PC-9 (cell line): ENCODE measurements at regions not wholly inside any gene's neighbourhood (a gene's known extent, or its start where the extent isn't known, plus 50 kb on each side); places are given as distances from the start of the nearest gene placed in this dataset.

ENCODE experiments used
- BruUV-seq: library from RNA; stranded (reverse); fragments of 400-500 nt; replicated peaks from 2 replicates; lab custom pipeline; 2021; lab: Mats Ljungman, UMichigan
- CTCF ChIA-PET: fragments of 300-600 bp; sonication (Branson Sonifier 250); formaldehyde crosslinking; loops from one replicate; lab custom pipeline; 2022; ENCODE audit warnings: antibody characterized with exemption; lab: Charles Lee
- POLR2A ChIA-PET: fragments of 300-600 bp; sonication (Branson Sonifier 250); formaldehyde crosslinking; loops from one replicate; lab custom pipeline; 2022; ENCODE audit warnings: antibody characterized with exemption; ENCODE audit not compliant: unreplicated experiment; lab: Charles Lee
- DNase-seq, 2 experiments: peaks; one replicate each; pipeline versions ENCODE4 v3.0.0 to v3.0.0-alpha.2; 2015 to 2022; ENCODE audit warnings: mixed read lengths in 1 of 2
- H2AFZ ChIP-seq: fragments of 200-600 bp; sonication (generic); 2 replicates; pipeline ENCODE4 v1.8.1; 2017; ENCODE audit warnings: antibody characterized with exemption
- H3F3A ChIP-seq: fragments of 200-600 bp; sonication (generic); 2 replicates; pipeline ENCODE4 v1.8.1; 2017; ENCODE audit warnings: antibody characterized with exemption, mild to moderate bottlenecking, low read depth; ENCODE audit not compliant: insufficient read depth
- H3K27ac ChIP-seq: fragments of 200-600 bp; sonication (generic); 2 replicates; pipeline ENCODE4 v1.6.1; 2016; ENCODE audit warnings: mixed run types
- H3K27me3 ChIP-seq: fragments of 200-600 bp; sonication (generic); 2 replicates; pipeline ENCODE4 v1.6.1; 2016; ENCODE audit warnings: low read depth, mixed run types; ENCODE audit not compliant: insufficient read depth
- H3K36me3 ChIP-seq: fragments of 200-600 bp; sonication (generic); 2 replicates; pipeline ENCODE4 v1.6.1; 2016; ENCODE audit warnings: low read depth, mixed run types
- H3K4me1 ChIP-seq: fragments of 200-600 bp; sonication (generic); replicated peaks from 2 replicates; pipeline ENCODE4 v1.6.1; 2016; ENCODE audit warnings: mixed run types; ENCODE audit not compliant: insufficient read depth
- H3K4me2 ChIP-seq: fragments of 200-600 bp; sonication (generic); 2 replicates; pipeline ENCODE4 v1.6.1; 2017; ENCODE audit warnings: mixed run types
- H3K4me3 ChIP-seq: fragments of 200-600 bp; sonication (generic); 2 replicates; pipeline ENCODE4 v1.6.1; 2016; ENCODE audit warnings: mixed run types
- H3K79me2 ChIP-seq: fragments of 200-600 bp; sonication (generic); 2 replicates; pipeline ENCODE4 v1.6.1; 2017; ENCODE audit warnings: low read depth, mixed run types
- H3K9me2 ChIP-seq: fragments of 200-600 bp; sonication (generic); 2 replicates; pipeline ENCODE4 v1.8.1; 2017; ENCODE audit warnings: mild to moderate bottlenecking; ENCODE audit not compliant: insufficient read depth
- H3K9me3 ChIP-seq: fragments of 200-600 bp; sonication (generic); 2 replicates; pipeline ENCODE4 v1.8.1; 2016; ENCODE audit warnings: low read depth; ENCODE audit not compliant: insufficient read depth
- H4K20me1 ChIP-seq: fragments of 200-600 bp; sonication (generic); 2 replicates; pipeline ENCODE4 v1.8.1; 2017; ENCODE audit not compliant: insufficient read depth
- EZH2 ChIP-seq: fragments of 200-600 bp; sonication (generic); IDR thresholded peaks from 2 replicates; pipeline ENCODE4 v1.8.0; 2017; ENCODE audit warnings: antibody characterized with exemption, low read depth
- intact Hi-C: fragments of 100-400 bp; cut with micrococcal nuclease; formaldehyde crosslinking; loops from one replicate; pipeline ENCODE4 v1.10.0; 2022; ENCODE audit not compliant: unreplicated experiment
- TF ChIP-seq, protein P1 (sequence below): fragments of 200-600 bp; sonication (generic); conservative IDR thresholded peaks from 2 replicates; pipeline ENCODE4 v1.6.1; 2017; ENCODE audit warnings: mixed run types, antibody characterized with exemption, mild to moderate bottlenecking, moderate library complexity

DNA sequence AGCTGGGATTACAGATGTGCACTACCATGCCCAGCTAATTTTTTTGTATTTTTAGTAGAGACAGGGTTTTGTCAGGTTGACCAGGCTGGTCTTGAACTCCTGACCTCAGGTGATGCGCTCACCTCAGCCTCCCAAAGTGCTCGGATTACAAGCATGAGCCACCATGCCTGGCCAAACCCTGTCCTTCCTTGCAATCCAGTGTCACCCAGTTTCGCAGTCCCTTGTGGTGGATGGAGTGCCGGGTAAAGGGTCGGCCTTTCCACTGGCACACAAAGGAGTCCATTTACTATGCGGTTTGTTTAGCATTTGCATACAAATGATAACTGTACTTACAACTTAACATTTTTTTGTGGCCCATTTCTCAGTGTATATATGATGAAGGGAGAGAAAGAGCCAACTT lies 99.3 kb upstream of the TIAM2 start:
- H3K9me2 ChIP-seq = no peaks in the 10 kb centered on the region
- H3K36me3 ChIP-seq = no peaks in the 10 kb centered on the region
- no peaks in the 10 kb centered on the region for H4K20me1 ChIP-seq
- no peak overlapping the region for H2AFZ ChIP-seq
- TF ChIP-seq, protein P1, sequence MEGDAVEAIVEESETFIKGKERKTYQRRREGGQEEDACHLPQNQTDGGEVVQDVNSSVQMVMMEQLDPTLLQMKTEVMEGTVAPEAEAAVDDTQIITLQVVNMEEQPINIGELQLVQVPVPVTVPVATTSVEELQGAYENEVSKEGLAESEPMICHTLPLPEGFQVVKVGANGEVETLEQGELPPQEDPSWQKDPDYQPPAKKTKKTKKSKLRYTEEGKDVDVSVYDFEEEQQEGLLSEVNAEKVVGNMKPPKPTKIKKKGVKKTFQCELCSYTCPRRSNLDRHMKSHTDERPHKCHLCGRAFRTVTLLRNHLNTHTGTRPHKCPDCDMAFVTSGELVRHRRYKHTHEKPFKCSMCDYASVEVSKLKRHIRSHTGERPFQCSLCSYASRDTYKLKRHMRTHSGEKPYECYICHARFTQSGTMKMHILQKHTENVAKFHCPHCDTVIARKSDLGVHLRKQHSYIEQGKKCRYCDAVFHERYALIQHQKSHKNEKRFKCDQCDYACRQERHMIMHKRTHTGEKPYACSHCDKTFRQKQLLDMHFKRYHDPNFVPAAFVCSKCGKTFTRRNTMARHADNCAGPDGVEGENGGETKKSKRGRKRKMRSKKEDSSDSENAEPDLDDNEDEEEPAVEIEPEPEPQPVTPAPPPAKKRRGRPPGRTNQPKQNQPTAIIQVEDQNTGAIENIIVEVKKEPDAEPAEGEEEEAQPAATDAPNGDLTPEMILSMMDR = no peak
- TF ChIP-seq EZH2 = no peak
- no peaks in the 10 kb centered on the region for H3K79me2 ChIP-seq
- H3F3A ChIP-seq = no peaks in the 10 kb centered on the region
- ChIA-PET POLR2A (interaction anchor here (0.6 kb wide), 1 partner anchor 266 kb away, joined by 8 read pairs; no protein-coding TSS in a partner anchor), CTCF (no interaction called here)
- H3K27me3 ChIP-seq = no peaks in the 10 kb centered on the region
- no peaks in the 10 kb centered on the region for H3K4me1 ChIP-seq
- no peaks in the 10 kb centered on the region for H3K9me3 ChIP-seq
- intact Hi-C loops = no loop called here
- BruUV-seq = no TSS peak
- no peak overlapping the region for H3K4me3 ChIP-seq
- no peak overlapping the region for H3K27ac ChIP-seq
- no peak for DNase-seq
- no peak overlapping the region for H3K4me2 ChIP-seq

DNA sequence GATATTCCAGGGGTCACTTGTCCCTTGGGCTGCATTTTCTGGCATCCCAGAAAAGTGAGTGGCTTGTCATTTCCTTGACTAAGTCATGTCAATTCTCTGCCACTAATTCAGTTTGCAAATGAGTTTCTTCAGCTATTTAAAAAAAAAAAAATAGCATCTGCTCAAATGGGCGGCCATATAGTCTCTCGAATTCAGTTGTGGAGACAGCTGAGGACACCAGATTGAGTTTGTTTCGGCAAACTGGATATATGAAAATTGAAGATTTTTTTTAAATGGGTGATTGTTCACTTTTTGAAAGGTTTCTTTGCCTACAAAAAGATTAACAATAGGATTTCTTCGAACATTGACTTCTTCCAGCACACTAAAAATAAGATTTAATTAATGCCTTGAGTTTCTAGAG lies 96.3 kb upstream of the TIAM2 start:
- Histone ChIP-seq H3K4me2 (no peak overlapping the region), H2AFZ (no peak overlapping the region), H3K4me3 (no peak overlapping the region), H3K27ac (no peak overlapping the region), H3K9me2 (no peaks in the 10 kb centered on the region), H3K36me3 (no peaks in the 10 kb centered on the region), H3K79me2 (no peaks in the 10 kb centered on the region), H3K9me3 (no peaks in the 10 kb centered on the region), H3F3A (no peaks in the 10 kb centered on the region), H3K4me1 (no peaks in the 10 kb centered on the region), H3K27me3 (no peaks in the 10 kb centered on the region), H4K20me1 (no peaks in the 10 kb centered on the region)
- intact Hi-C loops = no loop called here
- ChIA-PET CTCF (no interaction called here), POLR2A (no interaction called here)
- no peak for TF ChIP-seq EZH2
- TF ChIP-seq, protein P1 = no peak
- BruUV-seq = no TSS peak
- no peak for DNase-seq

DNA sequence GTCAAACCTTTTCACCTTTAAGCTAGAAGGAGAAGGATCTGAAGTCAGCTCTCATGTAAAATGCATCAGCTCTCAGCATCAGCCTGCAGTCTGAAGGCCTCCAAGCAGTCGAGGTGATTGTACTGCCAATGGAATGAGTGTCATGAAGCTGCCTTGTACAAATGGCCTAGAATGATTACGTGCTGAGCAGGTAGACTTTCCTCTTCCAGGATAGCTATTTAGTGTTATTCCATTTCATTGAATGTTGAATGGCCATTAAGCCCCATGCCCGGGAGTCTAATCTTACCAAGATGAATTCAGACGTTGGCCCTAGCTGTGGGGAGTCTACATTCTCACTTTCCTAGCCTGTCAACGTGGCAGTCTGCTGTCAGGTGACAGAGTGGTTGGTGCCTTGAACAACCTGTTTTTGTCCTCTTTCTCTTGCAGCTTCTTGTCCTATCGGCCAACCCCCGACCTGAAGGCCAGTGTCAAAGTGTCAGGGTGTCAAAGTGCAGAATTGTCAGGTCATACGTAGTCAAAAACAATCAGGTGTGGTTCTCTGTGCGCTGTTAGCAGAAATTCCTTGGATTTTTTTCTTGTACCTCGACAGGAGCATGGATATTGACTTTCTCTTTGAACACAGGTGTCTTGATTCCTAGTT lies 95.2 kb upstream of the TIAM2 start:
- no peaks in the 10 kb centered on the region for H3K9me3 ChIP-seq
- no peak for DNase-seq
- no peaks in the 10 kb centered on the region for H3K79me2 ChIP-seq
- no TSS peak for BruUV-seq
- H3K27ac ChIP-seq = no peak overlapping the region
- intact Hi-C loops = no loop called here
- H2AFZ ChIP-seq = no peak overlapping the region
- ChIA-PET POLR2A (no interaction called here), CTCF (no interaction called here)
- no peak overlapping the region for H3K4me2 ChIP-seq
- no peaks in the 10 kb centered on the region for H3K4me1 ChIP-seq
- H3K36me3 ChIP-seq = no peaks in the 10 kb centered on the region
- no peaks in the 10 kb centered on the region for H3F3A ChIP-seq
- no peaks in the 10 kb centered on the region for H4K20me1 ChIP-seq
- H3K9me2 ChIP-seq = no peaks in the 10 kb centered on the region
- no peaks in the 10 kb centered on the region for H3K27me3 ChIP-seq
- no peak overlapping the region for H3K4me3 ChIP-seq
- TF ChIP-seq, protein P1 = no peak
- TF ChIP-seq EZH2 = no peak
